Muscle of leg (tissue), 3 donors: ENCODE measurements at regions not wholly inside any gene's neighbourhood (a gene's known extent, or its start where the extent isn't known, plus 50 kb on each side); places are given as distances from the start of the nearest gene placed in this dataset.

Experiments used
- DNase-seq: peaks from one replicate; pipeline ENCODE4 v3.0.0; 2013
- H3K27ac ChIP-seq: one replicate; pipeline ENCODE4 v1.5.1; 2013; ENCODE audit warnings: mild to moderate bottlenecking, low read length, control low read depth
- H3K27me3 ChIP-seq: one replicate; pipeline ENCODE4 v1.6.1; 2013; ENCODE audit warnings: low read length; ENCODE audit not compliant: control insufficient read depth, insufficient read depth
- H3K36me3 ChIP-seq: one replicate; pipeline ENCODE4 v1.6.1; 2013; ENCODE audit warnings: low read length; ENCODE audit not compliant: control insufficient read depth, insufficient read depth
- H3K4me1 ChIP-seq: one replicate; pipeline ENCODE4 v1.6.1; 2013; ENCODE audit warnings: low read length; ENCODE audit not compliant: control insufficient read depth, insufficient read depth
- H3K4me3 ChIP-seq: one replicate; pipeline ENCODE4 v1.5.1; 2013; ENCODE audit warnings: low read length, control low read depth
- H3K9me3 ChIP-seq: replicated peaks from 2 replicates; pipeline ENCODE4 v1.6.1; 2013; ENCODE audit warnings: low read depth, low read length; ENCODE audit not compliant: control insufficient read depth
- WGBS: methylation state at CpG from one replicate; pipeline ENCODE4 v1.1.5; 2013; ENCODE audit warnings: missing lambda C conversion rate; ENCODE audit not compliant: insufficient coverage; 5-methylcytosine and 5-hydroxymethylcytosine counted together

DNA sequence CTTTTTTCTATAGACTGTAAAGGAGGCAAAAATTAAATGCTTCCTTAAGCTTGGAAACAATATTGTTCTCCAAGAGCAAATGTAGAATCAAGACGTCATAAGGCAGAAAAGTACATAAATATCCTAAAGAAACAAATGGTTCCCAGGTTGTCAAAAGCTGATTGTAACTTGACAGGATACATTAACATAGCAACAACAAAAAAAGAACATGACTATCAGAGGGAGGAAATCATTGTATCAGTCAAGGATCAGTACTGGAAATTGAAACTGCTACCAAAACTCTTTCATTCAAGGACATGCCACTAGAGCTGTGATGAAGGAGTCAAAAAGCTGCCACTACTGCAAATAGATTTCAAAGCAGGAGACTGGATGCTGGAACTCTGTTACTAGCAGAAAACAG is 168.3 kb downstream of the BTC start:
- no peak for DNase-seq
- H3K9me3 ChIP-seq, result no peaks in the 10 kb centered on the region
- no peak overlapping the region for H3K4me3 ChIP-seq
- H3K27ac ChIP-seq, result no peak overlapping the region
- no CpG with 5 or more reads among the region's 1 CpG for WGBS
- no peaks in the 10 kb centered on the region for H3K36me3 ChIP-seq
- no peaks in the 10 kb centered on the region for H3K27me3 ChIP-seq
- H3K4me1 ChIP-seq, result no peaks in the 10 kb centered on the region

DNA sequence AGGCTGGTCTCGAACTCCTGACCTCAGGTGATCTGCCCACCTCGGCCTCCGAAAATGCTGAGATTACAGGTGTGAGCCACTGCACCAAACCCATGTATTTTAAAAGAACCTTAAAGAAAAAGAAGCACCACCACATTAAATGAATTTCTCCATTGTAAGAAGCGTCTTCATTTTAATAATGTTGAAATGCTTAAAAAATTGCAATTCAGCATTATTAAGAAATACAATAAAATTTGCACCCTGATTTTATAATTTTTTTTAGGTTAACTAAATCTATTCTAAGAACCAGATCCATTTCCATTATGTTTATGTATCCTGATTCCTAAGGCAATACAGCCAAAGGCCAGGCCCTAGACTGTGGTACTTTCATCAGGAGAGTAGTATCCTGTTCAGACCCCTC is 167.2 kb downstream of the BTC start:
- H3K27me3 ChIP-seq, result no peaks in the 10 kb centered on the region

DNA sequence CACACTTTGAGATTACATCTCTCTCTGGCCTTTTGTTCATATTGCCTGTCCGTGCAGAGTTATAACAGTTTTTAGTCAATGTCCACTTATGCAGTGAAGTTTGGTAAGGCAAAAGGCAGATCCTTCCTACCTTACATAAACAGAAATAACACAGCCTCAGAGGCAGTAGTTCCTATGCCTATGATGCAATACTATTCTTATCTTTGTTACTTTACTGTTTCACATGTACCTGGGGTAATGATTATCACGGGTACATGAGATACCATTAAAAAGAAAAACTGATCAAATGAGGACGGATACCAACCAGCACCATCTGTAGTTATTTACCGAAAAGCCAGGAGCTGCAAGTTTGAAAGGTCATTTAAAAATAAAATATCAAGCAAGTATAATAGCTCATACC is 166.8 kb downstream of the BTC start:
- DNase-seq, result no peak
- H3K4me3 ChIP-seq, result no peak overlapping the region
- WGBS, result no CpG with 5 or more reads among the region's 4 CpGs

More for the DNA sequence above, 167.2 kb downstream of the BTC start:
- Histone ChIP-seq H3K4me3 (no peak overlapping the region), H3K4me1 (no peaks in the 10 kb centered on the region), H3K36me3 (no peaks in the 10 kb centered on the region), H3K27ac (no peak overlapping the region), H3K9me3 (no peaks in the 10 kb centered on the region)
- DNase-seq, result no peak
- WGBS, result 100% methylated on average over 3 of the region's 4 CpGs

DNA sequence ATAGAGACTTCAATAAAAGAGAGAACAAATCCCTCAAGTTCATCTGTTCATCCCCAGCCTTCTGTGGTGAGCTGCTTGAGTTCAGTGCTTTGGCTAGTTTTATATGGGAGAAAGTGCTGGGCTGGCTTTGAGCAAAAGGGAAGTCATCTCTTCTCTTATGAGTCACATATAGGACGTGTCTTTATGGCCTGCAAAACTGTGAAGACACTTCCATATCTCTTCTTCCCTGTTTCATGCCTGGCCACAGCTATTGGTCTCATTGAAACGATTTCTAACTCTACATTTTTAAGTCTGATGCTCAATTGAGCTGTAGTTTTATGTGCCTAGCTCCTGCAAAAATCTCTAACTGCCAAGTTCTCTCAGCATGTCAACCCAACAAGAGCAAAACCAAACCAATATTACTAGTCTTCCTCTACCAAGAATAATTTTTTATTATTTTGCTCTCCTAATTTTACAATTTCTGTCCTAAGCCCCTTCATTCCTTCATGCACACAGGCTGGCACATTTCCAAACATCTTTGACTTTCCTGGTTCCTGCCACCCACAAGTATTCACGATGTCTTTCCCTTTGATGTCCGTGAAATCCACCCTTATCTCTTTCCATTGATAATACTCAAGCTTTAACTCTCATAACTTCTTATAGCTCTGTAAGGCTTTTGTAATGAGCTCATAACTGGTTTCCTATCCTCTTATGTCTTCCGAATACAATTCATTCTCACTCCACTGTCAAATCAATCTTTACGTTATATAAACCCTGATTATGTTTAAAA is 165.3 kb downstream of the BTC start:
- WGBS, result 78% methylated on average over 3 of the region's 6 CpGs
- H3K4me1 ChIP-seq, result no peaks in the 10 kb centered on the region
- no peaks in the 10 kb centered on the region for H3K9me3 ChIP-seq
- no peak overlapping the region for H3K27ac ChIP-seq
- H3K27me3 ChIP-seq, result no peaks in the 10 kb centered on the region
- no peaks in the 10 kb centered on the region for H3K36me3 ChIP-seq
- peak; percentile 49 for DNase-seq
- no peak overlapping the region for H3K4me3 ChIP-seq

More for the DNA sequence above, 166.8 kb downstream of the BTC start:
- H3K9me3 ChIP-seq, result no peaks in the 10 kb centered on the region
- no peaks in the 10 kb centered on the region for H3K36me3 ChIP-seq
- H3K4me1 ChIP-seq, result no peaks in the 10 kb centered on the region
- H3K27ac ChIP-seq, result no peak overlapping the region
- no peaks in the 10 kb centered on the region for H3K27me3 ChIP-seq

DNA sequence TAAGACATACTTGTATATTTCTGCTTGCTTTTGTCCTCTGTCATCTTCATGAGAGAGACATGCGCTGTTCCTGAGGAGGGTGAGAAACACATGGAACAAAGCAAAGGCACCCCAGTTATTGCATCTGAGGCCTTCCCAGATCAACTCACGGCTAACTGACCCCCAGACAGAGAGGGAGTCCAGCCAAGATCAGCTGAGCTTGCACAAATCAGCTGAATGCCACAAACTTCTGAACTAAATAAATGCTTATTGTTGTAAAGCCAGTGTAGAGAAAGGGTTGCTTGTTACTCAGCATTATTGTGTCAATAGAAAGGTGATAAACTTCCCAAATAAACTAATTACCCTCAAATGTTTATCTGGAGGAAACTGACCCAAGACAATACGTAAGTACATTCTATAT is 163.8 kb downstream of the BTC start:
- no peak for DNase-seq
- no peak overlapping the region for H3K27ac ChIP-seq
- no CpG with 5 or more reads among the region's 3 CpGs for WGBS
- no peaks in the 10 kb centered on the region for H3K36me3 ChIP-seq
- H3K4me3 ChIP-seq, result no peak overlapping the region
- H3K27me3 ChIP-seq, result no peaks in the 10 kb centered on the region
- H3K9me3 ChIP-seq, result no peaks in the 10 kb centered on the region
- H3K4me1 ChIP-seq, result no peaks in the 10 kb centered on the region

DNA sequence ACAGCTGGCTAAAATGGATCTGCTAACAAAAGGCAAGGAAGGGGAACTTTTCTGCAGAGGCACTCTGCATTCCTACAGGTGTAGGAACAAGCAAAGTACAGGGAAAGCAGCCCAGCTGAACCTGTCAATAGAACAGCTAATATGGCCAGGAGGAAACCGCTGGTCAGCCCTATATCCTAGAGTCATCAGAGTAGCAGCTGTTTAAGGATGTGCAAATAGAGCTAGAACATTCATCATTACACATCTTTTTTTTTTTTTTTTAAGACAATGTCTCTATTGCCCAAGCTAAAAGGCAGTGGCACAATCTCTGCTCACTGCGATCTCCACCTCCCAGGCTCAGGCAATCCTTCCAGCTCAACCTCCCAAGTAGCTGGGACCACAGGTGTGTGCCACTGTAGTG is 163.0 kb downstream of the BTC start:
- Histone ChIP-seq H3K36me3 (no peaks in the 10 kb centered on the region), H3K27me3 (no peaks in the 10 kb centered on the region), H3K4me3 (no peak overlapping the region), H3K27ac (no peak overlapping the region), H3K9me3 (no peaks in the 10 kb centered on the region), H3K4me1 (no peaks in the 10 kb centered on the region)
- no peak for DNase-seq
- 80% methylated on average over 1 of the region's 2 CpGs for WGBS

DNA sequence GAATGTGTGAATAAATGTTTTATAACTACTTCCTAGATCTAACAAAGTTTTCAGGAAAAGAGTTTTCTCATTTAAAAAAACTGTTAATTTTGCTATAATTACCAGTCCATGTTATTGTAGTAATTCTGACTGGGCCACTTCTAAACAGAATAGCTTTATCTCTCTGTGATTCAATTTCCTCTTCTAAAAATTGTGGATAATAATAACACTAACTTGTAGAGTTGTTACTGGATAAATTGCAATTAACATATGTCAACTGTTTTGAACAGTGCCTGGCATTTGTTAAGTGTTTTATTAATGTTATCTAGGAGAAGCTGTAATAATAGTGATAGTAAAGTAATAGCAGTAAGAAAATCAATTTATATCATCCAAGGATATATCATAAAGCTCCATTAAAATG is 162.3 kb downstream of the BTC start:
- Histone ChIP-seq H3K4me1 (no peaks in the 10 kb centered on the region), H3K36me3 (no peaks in the 10 kb centered on the region), H3K4me3 (no peak overlapping the region), H3K27me3 (no peaks in the 10 kb centered on the region), H3K27ac (no peak overlapping the region), H3K9me3 (no peaks in the 10 kb centered on the region)
- DNase-seq, result no peak

DNA sequence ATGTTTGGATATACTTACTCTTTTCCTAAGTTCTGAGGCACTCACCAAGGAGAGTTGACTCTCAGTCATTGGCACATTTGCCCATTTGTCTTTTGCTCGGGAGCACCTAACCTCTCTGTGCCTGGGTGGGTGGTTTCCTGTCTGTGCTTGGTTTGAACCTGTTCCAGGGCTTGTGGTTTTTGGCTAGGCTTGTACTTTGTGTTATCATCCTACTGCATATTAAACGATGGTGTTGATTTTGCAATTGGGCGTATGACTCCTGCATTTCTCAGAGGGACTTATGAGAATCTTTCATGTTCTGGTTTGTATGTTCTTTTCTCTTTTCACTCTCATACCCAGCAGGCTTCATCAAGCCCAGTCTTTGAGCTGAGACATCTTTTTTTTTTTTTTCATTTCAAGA is 161.7 kb downstream of the BTC start:
- DNase-seq, result no peak
- Histone ChIP-seq H3K36me3 (no peaks in the 10 kb centered on the region), H3K9me3 (no peaks in the 10 kb centered on the region), H3K27me3 (no peaks in the 10 kb centered on the region), H3K27ac (no peak overlapping the region), H3K4me3 (no peak overlapping the region), H3K4me1 (no peaks in the 10 kb centered on the region)
- WGBS, result no CpG with 5 or more reads among the region's 3 CpGs

DNA sequence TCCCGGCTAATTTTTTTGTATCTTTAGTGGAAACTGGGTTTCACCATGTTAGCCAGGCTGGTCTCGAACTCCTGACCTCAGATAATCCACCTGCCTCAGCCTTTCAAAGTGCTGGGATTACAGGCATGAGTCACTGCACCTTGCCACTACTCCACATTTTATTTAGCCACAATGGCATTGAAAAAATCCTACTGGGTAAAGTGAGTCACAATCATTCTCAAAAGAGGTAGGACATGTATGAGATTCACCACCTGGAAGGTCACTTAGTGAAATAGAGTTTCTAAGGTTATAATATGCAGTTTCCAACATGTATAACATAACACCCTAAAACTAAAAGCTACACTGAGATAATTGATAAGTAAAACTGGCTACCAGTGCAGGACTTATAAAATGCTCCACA is 159.2 kb downstream of the BTC start:
- Histone ChIP-seq H3K4me3 (no peak overlapping the region), H3K36me3 (no peaks in the 10 kb centered on the region), H3K27ac (no peak overlapping the region), H3K9me3 (no peaks in the 10 kb centered on the region), H3K27me3 (no peaks in the 10 kb centered on the region), H3K4me1 (no peaks in the 10 kb centered on the region)
- whole genome bisulfite sequencing, result 90% methylated on average over 2 of the region's 2 CpGs
- DNase-seq, result no peak

DNA sequence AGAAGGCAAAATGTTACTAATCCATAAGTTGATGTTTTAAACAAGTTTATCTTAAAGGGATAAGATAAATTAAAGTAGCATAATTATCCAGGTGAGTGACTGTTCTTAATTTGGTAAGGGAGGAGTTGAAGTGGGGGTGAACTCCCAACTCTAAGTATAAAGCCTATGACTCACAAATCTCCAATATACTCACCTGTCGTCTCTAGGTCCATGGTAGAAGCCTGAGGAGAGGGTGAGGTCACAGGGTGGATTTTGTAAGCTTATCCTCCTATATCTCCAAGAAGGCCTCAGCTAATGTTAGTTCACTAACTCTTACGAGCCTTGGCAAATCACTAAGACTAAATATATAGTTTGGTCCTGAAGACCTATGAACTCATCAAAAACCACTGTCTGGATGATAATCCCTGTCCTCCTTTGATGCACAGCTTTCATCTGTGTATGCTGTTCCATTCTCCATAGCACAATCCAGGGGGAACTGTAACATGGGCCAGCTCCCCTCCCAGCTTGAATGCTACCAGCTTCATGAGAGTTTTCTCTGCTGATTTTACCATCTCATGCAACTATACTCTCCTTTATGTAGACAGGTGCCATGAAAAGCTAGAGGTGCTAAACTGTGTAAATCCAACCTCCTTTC is 158.7 kb downstream of the BTC start:
- no peaks in the 10 kb centered on the region for H3K36me3 ChIP-seq
- no peaks in the 10 kb centered on the region for H3K27me3 ChIP-seq
- DNase-seq, result no peak
- no peak overlapping the region for H3K27ac ChIP-seq
- no peaks in the 10 kb centered on the region for H3K4me1 ChIP-seq
- H3K4me3 ChIP-seq, result no peak overlapping the region
- no CpG with 5 or more reads among the region's 2 CpGs for WGBS
- H3K9me3 ChIP-seq, result no peaks in the 10 kb centered on the region
